HG02623 (cell line): ENCODE measurements at regions not wholly inside any gene's neighbourhood (a gene's known extent, or its start where the extent isn't known, plus 50 kb on each side); places are given as distances from the start of the nearest gene placed in this dataset.
"Not testable (repeated sequence)": the region's sequence is repeated elsewhere in the genome, so short reads cannot be mapped to it uniquely, and the experiment has no call there.

Experiments used
- ATAC-seq: cut with Tn5 transposase; IDR thresholded peaks from one replicate; pipeline ENCODE4 v1.9.1; 2021; ENCODE audit warnings: moderate library complexity; ENCODE audit not compliant: unreplicated experiment

DNA sequence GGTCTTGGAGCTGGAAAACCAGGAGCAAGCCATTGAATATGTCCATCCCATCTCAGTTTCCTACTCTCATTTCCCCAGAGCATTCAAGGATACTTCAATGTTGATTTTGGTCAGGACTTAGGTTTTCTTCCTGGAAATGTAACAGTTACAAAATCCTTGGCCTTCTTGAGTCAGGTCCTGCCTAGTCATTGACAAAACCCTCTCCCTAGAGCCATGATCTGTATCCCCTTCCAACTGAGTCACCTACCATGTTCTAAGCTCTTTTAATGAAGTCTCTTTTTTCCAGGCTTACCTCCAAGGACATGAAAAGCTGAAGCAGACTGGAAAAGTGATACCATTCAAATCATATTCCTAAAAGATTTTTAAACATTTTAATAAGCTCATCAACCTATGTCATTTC lies 549.2 kb downstream of the GALC start:
- ATAC-seq, result no peak

DNA sequence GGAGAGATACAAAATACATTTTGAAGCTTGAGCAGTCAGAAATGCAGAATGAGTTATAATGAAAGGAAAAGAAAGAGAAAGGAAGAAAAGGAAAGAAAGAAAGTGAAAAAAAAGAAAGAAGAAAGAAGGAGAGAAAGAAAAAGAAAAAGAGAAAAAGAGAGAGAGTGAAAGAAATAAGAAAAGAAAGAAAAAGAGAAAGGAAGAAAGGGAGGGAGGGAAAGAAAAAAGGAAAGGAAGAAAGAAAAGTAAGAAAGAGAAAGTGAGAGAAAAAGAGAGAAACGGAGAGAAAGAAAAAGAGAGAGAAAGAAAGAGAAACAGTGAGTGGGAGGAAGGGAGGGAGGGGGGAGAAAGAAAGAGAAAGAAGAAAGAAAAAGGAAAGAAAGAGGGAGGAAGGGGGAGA lies 549.9 kb downstream of the GALC start:
- ATAC-seq, result no peak

DNA sequence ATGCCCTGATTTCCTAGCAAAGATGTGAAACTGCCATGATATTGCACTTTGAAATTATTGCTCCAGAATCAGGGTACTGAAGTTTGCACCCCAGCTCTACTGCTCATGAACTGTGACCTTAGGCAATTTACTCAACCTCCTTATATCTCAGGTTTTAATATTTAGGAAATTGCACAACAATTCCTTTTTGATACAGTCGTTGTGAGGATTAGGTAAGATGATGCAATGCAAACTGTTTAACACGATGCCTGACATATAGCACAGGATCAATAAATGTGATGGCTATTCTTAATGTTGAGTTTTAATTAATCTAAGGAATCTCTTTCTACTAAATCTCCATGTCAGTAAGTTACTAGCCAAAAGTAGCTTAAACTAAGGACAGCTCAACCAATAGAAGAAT lies 555.8 kb downstream of the GALC start:
- no peak for ATAC-seq

DNA sequence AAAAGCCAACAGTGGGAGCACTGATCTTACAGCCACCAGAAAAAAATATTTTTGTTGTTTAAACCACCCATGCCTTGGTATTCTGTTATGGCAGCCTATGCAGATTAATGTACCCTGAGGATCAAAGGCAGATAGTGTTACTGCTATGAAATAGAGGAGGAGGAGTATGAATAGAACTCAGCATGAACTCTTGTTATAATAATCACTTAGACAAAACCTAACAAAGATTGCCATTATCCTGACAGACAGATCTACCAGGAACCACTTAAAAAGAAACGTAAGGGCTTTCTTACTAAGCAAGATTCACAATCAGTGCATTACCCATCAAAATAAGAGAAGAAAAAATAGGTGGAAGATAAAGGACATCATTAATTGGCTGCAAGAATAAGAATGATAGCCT lies 558.3 kb downstream of the GALC start:
- ATAC-seq, result no peak

DNA sequence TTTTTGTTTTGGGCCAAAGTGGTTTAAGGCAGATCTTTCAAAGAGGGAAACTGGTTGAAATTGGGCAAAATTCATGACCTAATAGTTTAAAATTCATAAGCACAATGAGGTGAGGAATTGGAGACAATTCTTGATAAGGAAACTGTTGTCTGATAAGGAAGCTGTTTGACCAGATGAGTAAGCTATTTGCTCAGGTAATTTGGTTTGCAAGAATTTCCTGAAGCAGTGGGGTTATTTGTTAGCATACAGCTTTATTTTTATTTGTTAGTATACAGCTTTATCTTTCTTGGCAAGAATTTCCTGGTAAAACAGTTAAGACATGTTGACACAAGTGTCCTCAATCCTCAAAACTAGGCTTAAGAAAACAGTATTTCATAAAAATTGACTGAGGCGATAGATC lies 559.0 kb downstream of the GALC start:
- ATAC-seq, result no peak

DNA sequence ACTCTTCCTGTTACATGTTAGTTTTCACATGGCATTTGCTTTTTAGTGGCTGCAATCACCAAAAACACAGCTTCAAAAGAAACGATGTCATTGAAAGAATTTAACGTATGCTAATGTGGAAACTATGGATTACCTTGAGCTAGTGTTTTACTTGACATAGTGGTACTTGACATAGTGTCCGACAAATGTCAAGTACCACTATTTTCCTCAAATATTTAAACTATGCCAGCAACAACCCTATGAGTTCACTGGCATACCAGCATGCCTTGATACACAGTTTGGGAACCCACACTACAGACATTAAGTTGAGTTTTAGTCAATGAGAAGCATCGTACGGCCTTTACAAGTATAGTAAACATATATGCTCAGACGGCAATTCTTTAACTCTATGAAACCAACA lies 560.3 kb downstream of the GALC start:
- no peak for ATAC-seq

DNA sequence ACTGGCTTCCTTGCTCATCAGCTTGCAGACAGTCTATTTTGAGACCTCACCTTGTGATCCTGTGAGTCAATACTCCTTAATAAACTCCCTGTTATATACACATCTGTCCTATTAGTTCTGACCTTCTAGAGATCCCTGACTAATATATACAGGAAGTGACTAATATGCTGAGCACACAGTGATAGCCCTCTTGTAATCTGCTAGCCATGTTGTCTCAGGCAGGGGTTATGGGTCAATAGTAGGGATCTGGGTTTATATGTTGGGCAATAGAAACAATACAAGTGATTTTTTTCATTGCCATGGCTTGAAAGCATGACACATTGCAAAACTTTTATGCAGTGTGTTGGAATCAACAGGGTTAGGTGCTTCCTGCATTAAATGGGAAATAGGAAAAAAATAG lies 562.2 kb downstream of the GALC start:
- ATAC-seq, result no peak

DNA sequence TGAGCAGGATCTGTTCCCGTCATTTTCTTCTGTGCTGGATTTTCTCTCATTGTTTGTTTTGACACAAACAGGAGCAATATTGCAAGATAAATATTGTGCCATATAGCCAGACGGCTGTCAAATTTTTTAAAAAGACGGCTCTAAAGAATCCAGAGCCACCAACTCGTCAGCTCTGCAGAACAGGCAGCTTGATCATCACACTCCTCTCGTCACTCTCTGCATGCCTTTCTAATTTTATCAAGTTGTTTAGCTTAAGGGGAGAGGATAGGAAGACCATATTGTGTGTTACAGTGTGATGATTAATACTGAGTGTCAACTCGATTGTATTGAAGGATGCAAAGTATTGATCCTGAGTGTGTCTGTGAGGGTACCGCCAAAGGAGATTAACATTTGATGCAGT lies 562.8 kb downstream of the GALC start:
- no peak for ATAC-seq

DNA sequence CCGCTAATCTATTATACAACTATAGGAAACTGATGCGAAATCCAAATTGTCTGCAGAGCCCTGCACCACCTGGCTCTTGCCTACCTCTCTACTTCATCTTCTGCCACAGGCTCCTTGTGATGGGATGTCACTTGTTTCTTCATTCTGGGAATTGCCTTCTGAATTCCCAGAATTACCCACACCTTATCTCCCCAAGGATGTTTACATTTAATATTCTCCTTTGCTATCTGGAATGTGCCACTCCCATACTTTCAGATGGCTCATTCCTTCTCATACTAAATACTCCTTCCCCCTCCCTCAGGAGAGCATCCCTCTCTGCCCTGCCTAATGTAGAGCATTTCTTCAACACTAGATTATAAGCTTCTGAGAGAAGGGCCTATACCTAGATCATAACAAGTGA lies 573.1 kb downstream of the GALC start:
- no peak for ATAC-seq

DNA sequence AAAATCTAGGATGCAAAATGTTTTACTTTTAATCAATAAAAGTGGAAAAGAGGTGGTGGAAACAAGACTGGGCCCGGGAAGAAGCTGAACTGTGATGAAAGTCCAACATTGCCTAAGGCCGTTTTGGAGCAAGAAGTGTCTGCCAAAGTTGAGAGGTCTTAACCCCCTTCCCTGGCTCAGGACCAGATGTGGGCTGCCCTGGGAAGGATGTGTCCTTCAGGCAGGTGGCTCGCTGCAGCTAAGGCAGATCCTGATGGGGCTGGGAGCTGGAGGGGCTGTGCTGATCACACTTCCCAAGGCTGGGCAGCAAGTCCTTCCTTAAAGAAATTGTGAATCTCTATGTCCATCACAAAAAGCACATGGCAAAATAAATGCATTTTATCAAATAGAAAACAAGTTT lies 581.6 kb downstream of the GALC start:
- ATAC-seq, result no peak

DNA sequence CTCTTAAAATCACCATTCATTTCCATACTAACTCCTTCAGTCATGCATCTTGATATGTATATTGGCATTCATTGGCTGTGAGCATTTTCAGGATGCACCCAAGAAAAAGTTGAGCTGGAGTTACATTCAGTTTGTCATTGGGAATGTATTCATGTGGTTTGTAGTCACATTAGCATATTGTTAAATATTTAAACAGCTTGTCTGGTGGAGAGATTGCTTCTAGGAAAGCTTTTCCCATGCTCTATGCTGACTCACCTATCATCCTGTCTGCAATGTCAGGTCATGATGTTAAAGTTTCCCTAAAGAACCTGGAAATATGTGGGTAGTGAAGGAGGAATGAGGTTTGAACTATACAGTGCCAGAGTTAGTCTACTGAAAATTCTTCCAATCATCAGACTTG lies 583.6 kb downstream of the GALC start:
- ATAC-seq, result no peak

DNA sequence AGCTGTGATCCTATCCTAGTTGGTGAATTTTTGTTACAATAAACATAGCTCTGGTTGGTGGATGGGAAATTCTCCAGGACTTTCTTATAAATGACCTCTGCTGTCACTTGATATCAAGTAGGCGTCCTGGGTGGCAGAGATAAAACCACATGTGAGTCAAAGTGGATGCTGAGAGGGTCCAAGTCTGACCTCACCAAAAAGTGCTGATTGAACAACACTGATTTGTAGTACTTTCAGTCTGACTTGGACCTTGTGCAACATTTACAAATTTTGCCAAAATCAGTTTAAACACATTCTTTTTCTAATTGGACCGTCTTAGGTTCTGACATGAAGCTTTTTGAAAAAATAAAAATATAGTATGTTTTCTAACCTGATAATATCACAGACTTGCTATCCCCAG lies 585.6 kb downstream of the GALC start:
- no peak for ATAC-seq

DNA sequence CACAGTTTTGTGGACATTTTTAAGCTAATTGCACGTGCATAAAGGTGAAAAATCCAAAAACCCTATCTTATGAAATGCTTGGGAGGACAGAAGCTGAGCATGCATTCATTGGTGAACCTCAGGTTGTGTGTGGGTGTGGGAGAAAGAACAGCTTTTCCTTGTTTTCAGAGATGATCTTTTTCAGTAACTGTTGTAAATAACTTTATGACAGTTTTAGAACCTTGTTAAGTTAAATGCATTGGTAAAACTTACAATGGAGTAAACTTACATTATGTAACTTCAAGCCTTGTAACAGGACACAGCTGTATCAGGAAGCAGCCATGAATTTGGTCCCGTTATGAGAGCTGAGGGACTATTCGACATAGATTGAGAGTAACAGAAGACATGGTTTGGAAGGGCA lies 587.4 kb downstream of the GALC start:
- ATAC-seq, result no peak

DNA sequence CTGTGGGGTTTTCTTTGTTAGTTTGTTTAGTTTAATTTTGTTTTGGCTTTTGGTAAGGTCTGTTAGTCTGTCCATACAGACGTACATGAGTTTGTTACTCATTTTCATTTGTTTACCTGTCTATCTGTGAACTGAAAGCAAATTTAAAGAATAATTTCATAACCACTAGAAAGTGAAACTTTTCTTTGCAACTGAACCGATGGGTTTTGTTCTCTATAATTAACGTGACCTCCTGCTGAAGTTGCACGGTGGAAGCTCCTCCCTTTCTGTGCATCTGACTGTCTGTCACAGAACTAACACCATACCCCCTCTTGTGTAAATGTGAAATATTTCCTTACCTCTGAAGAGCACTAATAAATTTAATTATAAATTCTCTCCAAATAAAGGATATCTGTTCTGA lies 595.5 kb downstream of the GALC start:
- no peak for ATAC-seq

DNA sequence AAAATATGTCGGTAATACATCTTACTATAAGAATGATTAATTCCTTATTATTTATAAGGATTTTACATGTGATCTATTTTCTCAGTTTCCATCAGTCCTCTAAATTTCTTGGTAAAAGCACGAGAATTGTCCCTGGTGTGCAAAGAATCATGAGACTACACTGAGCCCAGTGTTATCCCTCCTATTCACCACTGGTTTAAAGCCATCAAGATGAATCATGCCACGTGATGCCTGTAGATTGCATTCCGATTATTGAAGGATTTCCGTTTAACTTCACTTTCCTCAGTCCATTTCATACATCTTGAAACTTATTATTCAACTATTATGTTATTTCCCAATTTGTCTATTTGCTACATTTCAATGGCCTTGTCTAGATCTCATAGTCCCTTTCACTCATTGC lies 601.9 kb downstream of the GALC start:
- ATAC-seq, result no peak

DNA sequence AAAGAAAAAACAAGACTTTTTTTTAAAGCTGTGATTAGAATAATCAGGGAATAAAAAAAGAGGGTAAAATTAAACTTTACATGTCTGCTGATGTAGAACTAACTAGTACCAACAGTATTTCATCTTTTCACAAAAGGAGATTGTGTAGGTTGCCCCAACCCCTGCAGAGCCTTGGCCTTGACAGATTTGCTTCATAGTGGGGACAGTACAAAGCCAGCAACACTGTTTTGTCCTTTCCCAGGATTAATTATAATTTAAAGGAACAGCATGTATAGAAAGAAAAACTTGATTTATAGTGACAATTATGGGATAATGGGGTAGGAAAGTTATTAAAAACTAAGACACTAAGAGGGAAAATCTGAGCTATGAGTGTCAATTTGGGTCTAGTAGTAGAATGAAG lies 604.0 kb downstream of the GALC start:
- ATAC-seq, result no peak

DNA sequence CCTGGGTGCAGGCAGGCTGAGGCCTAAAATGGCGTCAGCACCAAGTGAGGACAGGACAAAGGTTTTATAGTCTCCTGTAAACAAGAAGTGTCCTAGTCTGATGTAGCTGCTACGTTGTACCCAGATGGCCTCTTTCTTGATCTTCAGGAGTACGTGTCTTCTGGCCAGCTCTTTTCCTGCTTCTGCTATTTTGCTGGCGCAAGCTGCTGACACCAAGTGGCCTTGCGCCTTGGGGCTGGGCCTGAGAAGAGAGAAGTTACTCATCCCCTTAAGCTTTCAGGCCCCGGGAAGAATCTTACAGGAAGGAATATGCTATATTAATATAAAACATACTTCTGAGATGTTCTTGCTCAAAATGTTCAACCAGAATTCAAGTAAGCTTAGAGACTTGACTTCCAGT lies 605.2 kb downstream of the GALC start:
- ATAC-seq, result no peak

DNA sequence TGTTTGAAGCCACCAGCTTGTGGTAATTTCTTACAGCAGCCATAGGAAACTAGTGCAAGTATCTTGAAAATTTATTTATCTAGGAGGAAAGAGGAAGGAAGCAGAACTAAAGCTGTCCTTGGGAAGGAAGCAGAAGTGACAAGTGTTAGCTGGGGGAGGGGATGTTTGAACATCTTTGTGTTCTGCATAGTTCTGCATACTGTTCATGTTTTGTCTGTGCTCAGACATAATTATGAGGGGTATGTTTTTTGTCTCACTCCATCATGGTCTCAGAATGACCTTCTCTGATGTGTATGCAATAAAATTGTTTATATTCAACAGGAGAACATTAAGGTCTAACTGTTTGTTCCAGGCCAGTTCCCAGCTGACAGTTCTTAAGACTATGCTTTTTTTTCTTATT lies 606.5 kb downstream of the GALC start:
- ATAC-seq, result no peak

DNA sequence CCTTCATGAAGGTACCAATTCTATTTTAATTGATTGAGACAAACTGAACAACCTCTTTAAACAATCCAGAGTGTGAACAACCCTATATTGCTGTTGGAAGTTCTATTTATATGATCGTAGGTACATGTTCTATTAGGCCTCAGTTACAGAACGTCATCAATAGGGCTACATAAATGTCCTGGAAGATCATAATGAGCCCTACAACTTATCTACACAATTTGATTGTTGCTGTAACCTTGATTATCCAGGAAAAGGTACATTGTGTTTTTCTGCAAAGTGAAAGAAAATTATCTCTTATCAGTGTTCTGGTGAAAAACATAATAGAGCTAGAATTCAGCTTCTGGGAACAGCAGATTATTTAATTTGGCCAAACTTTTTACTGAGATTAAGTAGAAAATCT lies 612.9 kb downstream of the GALC start:
- ATAC-seq, result no peak

DNA sequence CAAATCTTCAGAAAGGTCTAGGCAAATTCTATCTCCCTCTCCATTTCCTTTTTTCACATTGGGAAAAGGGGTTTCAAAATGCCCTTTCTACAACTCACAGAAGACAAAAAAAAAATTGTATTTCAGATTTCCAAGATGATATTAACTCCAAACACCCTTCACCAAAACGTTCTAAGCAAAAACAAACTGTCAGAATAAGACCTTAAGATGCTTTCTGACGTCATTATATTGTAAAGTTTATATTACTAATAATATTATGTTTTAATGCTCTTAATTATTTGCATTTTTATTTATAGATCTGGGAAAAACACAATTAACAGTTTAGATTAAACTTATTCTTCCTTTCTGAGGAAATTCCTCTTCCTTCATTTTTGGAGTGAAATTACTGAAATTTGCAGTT lies 624.2 kb downstream of the GALC start:
- ATAC-seq, result no peak

DNA sequence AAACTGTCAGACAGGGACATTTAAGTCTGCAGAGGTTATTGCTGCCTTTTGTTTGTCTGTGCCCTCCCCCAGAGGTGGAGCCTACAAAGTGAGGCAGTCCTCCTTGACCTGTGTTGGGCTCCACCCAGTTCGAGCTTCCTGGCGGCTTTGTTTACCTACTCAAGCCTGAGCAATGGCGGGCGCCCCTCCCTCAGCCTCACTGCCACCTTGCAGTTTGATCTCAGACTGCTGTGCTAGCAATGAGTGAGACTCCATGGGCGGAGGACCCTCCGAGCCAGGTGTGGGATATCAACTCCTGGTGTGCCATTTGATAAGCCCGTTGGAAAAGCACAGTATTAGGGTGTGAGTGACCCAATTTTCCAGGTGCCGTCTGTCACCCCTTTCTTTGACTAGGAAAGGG lies 632.7 kb downstream of the GALC start:
- not testable (repeated sequence) for ATAC-seq

DNA sequence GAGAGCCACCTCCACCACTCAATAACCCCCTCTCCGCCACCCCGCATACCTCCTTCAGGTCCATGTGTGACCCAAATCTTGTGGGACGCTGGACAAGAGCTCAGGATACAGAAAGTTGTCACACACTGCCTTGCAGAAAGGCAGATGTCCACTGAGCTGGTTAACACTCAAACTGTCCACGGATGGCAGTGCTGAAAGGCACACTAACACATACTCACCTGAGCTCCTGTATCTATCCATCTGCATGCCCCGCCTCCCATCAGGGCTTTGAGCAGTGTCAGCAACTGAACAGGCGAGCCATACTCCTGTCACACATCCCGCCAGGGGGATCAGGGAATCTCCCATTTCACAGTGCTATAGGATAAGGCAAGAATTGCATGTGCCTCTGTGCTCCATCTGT lies 642.0 kb downstream of the GALC start:
- ATAC-seq, result no peak

DNA sequence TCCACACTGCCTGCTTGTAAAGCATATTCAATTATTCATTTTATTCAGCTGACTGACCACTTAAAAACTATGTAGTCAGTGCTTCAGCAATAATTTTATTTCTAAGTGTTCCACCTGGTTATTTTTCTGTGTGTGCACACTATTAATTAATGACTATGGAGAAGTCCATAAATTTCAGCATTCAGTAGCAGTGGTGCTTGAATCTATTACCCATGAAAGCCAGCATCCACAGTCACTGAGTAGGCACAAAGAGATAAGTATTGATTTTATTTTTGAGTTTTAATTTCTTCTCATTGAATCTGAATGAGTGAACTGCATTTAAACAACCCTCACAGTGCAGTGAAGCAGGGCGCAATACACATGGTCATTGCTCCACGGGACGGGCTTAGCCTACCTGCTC lies 643.1 kb downstream of the GALC start:
- ATAC-seq, result no peak

DNA sequence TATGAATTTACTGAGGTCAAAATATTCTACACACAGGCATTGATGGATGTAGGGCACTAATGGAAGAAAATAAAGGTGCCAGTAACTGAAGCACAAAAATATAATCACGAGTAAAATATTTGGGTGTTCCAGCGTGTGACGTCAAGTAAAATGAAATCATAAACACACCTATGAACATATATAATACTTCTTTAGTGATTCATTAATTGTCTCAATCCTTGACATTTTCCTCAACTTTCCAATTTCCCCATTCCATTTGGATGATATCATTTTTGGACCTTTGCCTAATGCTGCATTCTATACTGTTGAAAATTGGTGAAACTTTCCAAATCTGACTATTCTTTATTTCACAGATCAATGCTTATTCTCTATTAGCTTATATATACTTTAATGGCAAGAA lies 649.3 kb downstream of the GALC start:
- ATAC-seq, result no peak
